ENCODE measurements at regions not wholly inside any gene's neighbourhood (a gene's known extent, or its start where the extent isn't known, plus 50 kb on each side); places are given as distances from the start of the nearest gene placed in this dataset.

- H3K9me3 ChIP-seq, result no peaks in the 10 kb centered on the region
- no peaks in the 10 kb centered on the region for H3K4me1 ChIP-seq
- no peaks in the 10 kb centered on the region for H3K36me3 ChIP-seq (replicated peaks)
- no peak for DNase-seq (ENCODE audit: low spot score in 2 of 2)
- in situ Hi-C loops (cut with MboI; ENCODE audit: low sequenced_read_pairs), result no loop called here
- H3K4me3 ChIP-seq, result no peak overlapping the region
- H3K27me3 ChIP-seq (ENCODE audit: low read depth), result no peaks in the 10 kb centered on the region
Observed at GRCh38 chr2:107615039-107615438, 211.7 kb upstream of the RGPD4 start.

- H3K36me3 ChIP-seq (replicated peaks), result no peaks in the 10 kb centered on the region
- no peaks in the 10 kb centered on the region; the same call in 1 of the 2 replicates for H3K9me3 ChIP-seq
- no peaks in the 10 kb centered on the region for H3K27me3 ChIP-seq (ENCODE audit: low read depth)
- in situ Hi-C loops (cut with MboI; ENCODE audit: low sequenced_read_pairs), result no loop called here
- H3K4me1 ChIP-seq, result no peaks in the 10 kb centered on the region
- H3K4me3 ChIP-seq, result no peak overlapping the region
- no peak for DNase-seq (ENCODE audit: low spot score in 2 of 2)
Observed at GRCh38 chr2:107618769-107619168, 207.9 kb upstream of the RGPD4 start.

GRCh38 chr2:107621186-107622165 is 205.2 kb upstream of the RGPD4 start:
- Histone ChIP-seq H3K9me3 (no peaks in the 10 kb centered on the region; the same call in 1 of the 2 replicates), H3K4me1 (no peaks in the 10 kb centered on the region)

GRCh38 chr2:107622741-107623310 is 203.9 kb upstream of the RGPD4 start:
- no peaks in the 10 kb centered on the region; the same call in 1 of the 2 replicates for H3K9me3 ChIP-seq
- no peak for DNase-seq (ENCODE audit: low spot score in 2 of 2)
- in situ Hi-C loops (cut with MboI; ENCODE audit: low sequenced_read_pairs), result no loop called here
- no peaks in the 10 kb centered on the region for H3K36me3 ChIP-seq (replicated peaks)
- no peaks in the 10 kb centered on the region for H3K4me1 ChIP-seq
- no peaks in the 10 kb centered on the region for H3K27me3 ChIP-seq (ENCODE audit: low read depth)
- no peak overlapping the region for H3K4me3 ChIP-seq

More at GRCh38 chr2:107621186-107622165, 205.2 kb upstream of the RGPD4 start:
- in situ Hi-C loops (cut with MboI; ENCODE audit: low sequenced_read_pairs), result no loop called here
- Histone ChIP-seq H3K4me3 (no peak overlapping the region), H3K27me3 (ENCODE audit: low read depth) (no peaks in the 10 kb centered on the region), H3K36me3 (replicated peaks) (no peaks in the 10 kb centered on the region)
- no peak for DNase-seq (ENCODE audit: low spot score in 2 of 2)

- Histone ChIP-seq H3K4me3 (no peak overlapping the region), H3K27me3 (ENCODE audit: low read depth) (no peaks in the 10 kb centered on the region), H3K4me1 (no peaks in the 10 kb centered on the region), H3K36me3 (replicated peaks) (no peaks in the 10 kb centered on the region), H3K9me3 (no peaks in the 10 kb centered on the region)
- no peak for DNase-seq (ENCODE audit: low spot score in 2 of 2)
- in situ Hi-C loops (cut with MboI; ENCODE audit: low sequenced_read_pairs), result no loop called here
Observed at GRCh38 chr2:107625982-107626381, 200.7 kb upstream of the RGPD4 start.

- DNase-seq (ENCODE audit: low spot score in 2 of 2), result no peak
- H3K4me3 ChIP-seq, result no peak overlapping the region
- in situ Hi-C loops (cut with MboI; ENCODE audit: low sequenced_read_pairs), result no loop called here
Observed at GRCh38 chr2:107627164-107627563, 199.5 kb upstream of the RGPD4 start.

GRCh38 chr2:107627926-107628325 is 198.8 kb upstream of the RGPD4 start:
- Histone ChIP-seq H3K9me3 (no peaks in the 10 kb centered on the region), H3K27me3 (ENCODE audit: low read depth) (no peaks in the 10 kb centered on the region), H3K4me1 (no peaks in the 10 kb centered on the region), H3K36me3 (replicated peaks) (no peaks in the 10 kb centered on the region), H3K4me3 (no peak overlapping the region)
- in situ Hi-C loops (cut with MboI; ENCODE audit: low sequenced_read_pairs), result no loop called here
- DNase-seq (ENCODE audit: low spot score in 2 of 2), result no peak

More at GRCh38 chr2:107627164-107627563, 199.5 kb upstream of the RGPD4 start:
- Histone ChIP-seq H3K9me3 (no peaks in the 10 kb centered on the region), H3K4me1 (no peaks in the 10 kb centered on the region), H3K27me3 (ENCODE audit: low read depth) (no peaks in the 10 kb centered on the region), H3K36me3 (replicated peaks) (no peaks in the 10 kb centered on the region)

GRCh38 chr2:107633580-107634147 is 193.0 kb upstream of the RGPD4 start:
- in situ Hi-C loops (cut with MboI; ENCODE audit: low sequenced_read_pairs), result no loop called here
- DNase-seq (ENCODE audit: low spot score in 2 of 2), result no peak
- H3K4me1 ChIP-seq, result no peaks in the 10 kb centered on the region

GRCh38 chr2:107634172-107634571 is 192.5 kb upstream of the RGPD4 start:
- in situ Hi-C loops (cut with MboI; ENCODE audit: low sequenced_read_pairs), result no loop called here
- Histone ChIP-seq H3K27me3 (ENCODE audit: low read depth) (no peaks in the 10 kb centered on the region), H3K36me3 (replicated peaks) (no peaks in the 10 kb centered on the region), H3K4me1 (no peaks in the 10 kb centered on the region), H3K9me3 (no peaks in the 10 kb centered on the region; the same call in 1 of the 2 replicates), H3K4me3 (no peak overlapping the region)
- no peak for DNase-seq (ENCODE audit: low spot score in 2 of 2)

More at GRCh38 chr2:107633580-107634147, 193.0 kb upstream of the RGPD4 start:
- Histone ChIP-seq H3K4me3 (no peak overlapping the region), H3K27me3 (ENCODE audit: low read depth) (no peaks in the 10 kb centered on the region), H3K36me3 (replicated peaks) (no peaks in the 10 kb centered on the region), H3K9me3 (no peaks in the 10 kb centered on the region; the same call in 1 of the 2 replicates)

GRCh38 chr2:107635883-107636282 is 190.8 kb upstream of the RGPD4 start:
- no peak for DNase-seq (ENCODE audit: low spot score in 2 of 2)
- no peaks in the 10 kb centered on the region for H3K36me3 ChIP-seq (replicated peaks)
- H3K27me3 ChIP-seq (ENCODE audit: low read depth), result no peaks in the 10 kb centered on the region
- in situ Hi-C loops (cut with MboI; ENCODE audit: low sequenced_read_pairs), result no loop called here
- H3K9me3 ChIP-seq, result no peaks in the 10 kb centered on the region; the same call in 1 of the 2 replicates
- H3K4me1 ChIP-seq, result no peaks in the 10 kb centered on the region
- H3K4me3 ChIP-seq, result no peak overlapping the region

GRCh38 chr2:107645586-107645985 is 181.1 kb upstream of the RGPD4 start:
- in situ Hi-C loops (cut with MboI; ENCODE audit: low sequenced_read_pairs), result no loop called here
- H3K9me3 ChIP-seq, result no peaks in the 10 kb centered on the region

GRCh38 chr2:107648781-107649404 is 177.8 kb upstream of the RGPD4 start:
- Histone ChIP-seq H3K4me1 (no peaks in the 10 kb centered on the region), H3K4me3 (no peak overlapping the region), H3K27me3 (ENCODE audit: low read depth) (no peaks in the 10 kb centered on the region), H3K9me3 (no peaks in the 10 kb centered on the region), H3K36me3 (replicated peaks) (no peaks in the 10 kb centered on the region)
- no peak for DNase-seq (ENCODE audit: low spot score in 2 of 2)
- in situ Hi-C loops (cut with MboI; ENCODE audit: low sequenced_read_pairs), result no loop called here

More at GRCh38 chr2:107645586-107645985, 181.1 kb upstream of the RGPD4 start:
- H3K36me3 ChIP-seq (replicated peaks), result no peaks in the 10 kb centered on the region
- H3K27me3 ChIP-seq (ENCODE audit: low read depth), result no peaks in the 10 kb centered on the region
- no peak overlapping the region for H3K4me3 ChIP-seq
- DNase-seq (ENCODE audit: low spot score in 2 of 2), result no peak
- no peaks in the 10 kb centered on the region for H3K4me1 ChIP-seq

GRCh38 chr2:107657049-107657448 is 169.6 kb upstream of the RGPD4 start:
- no peak overlapping the region for H3K4me3 ChIP-seq
- no peaks in the 10 kb centered on the region for H3K36me3 ChIP-seq (replicated peaks)
- no peaks in the 10 kb centered on the region for H3K9me3 ChIP-seq
- no peak for DNase-seq (ENCODE audit: low spot score in 2 of 2)
- in situ Hi-C loops (cut with MboI; ENCODE audit: low sequenced_read_pairs), result no loop called here
- H3K27me3 ChIP-seq (ENCODE audit: low read depth), result no peaks in the 10 kb centered on the region
- H3K4me1 ChIP-seq, result no peaks in the 10 kb centered on the region

All from HAP-1 (cell line).